NCI-H526 (cell line): ENCODE measurements at regions not wholly inside any gene's neighbourhood (a gene's known extent, or its start where the extent isn't known, plus 50 kb on each side); places are given as distances from the start of the nearest gene placed in this dataset.
A peak's percentile ranks its signal among the peaks of the same experiment; 100 is the strongest.

Experiments
- DNase-seq, 2 experiments: peaks; one replicate each; lab custom pipeline; 2025; lab: John Stamatoyannopoulos, UW

DNA sequence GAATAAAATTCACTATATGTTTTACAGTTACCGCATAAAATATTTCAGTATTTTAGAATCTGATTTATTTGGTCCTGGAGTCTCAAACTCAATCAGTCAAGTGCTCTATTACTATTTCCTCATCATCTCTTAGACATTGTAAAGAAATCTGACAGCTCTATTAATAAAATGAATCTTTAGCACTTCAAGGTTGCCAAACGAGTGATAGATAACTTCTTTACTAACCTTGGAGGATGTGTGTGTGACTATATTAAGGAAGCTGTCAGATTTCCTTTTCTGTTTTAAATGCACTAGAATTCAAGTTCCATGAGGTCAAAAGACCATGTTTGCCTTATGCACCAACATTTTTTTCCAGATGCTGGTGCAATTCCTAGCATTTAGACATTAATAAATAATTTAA is 389.8 kb upstream of the AZI2 start:
- no peak for DNase-seq

GRCh38 chr3:28739647-28740046 is 391.0 kb upstream of the AZI2 start:
- no peak for DNase-seq

- DNase-seq: no peak
Measured at GRCh38 chr3:28743271-28743670, 394.6 kb upstream of the AZI2 start.

DNA sequence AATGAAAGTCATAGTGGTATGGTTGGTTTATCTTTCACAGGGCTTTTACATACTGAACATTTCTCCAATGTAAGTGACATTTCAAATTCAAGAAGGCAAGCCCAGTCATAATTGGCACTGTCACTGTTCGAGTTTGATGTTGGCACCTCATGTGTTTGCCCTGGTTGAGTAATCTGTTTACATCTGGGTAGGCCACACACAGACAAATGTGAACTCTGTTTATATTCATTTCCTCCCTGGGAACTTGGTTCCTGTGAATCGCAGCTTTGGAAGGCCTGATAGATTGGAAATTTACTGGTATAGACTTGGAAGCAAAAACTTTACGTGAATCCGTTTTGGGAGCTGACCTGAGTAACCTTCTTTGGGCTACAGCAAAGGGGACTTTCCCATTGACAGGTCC is 395.2 kb upstream of the AZI2 start:
- no peak for DNase-seq

DNA sequence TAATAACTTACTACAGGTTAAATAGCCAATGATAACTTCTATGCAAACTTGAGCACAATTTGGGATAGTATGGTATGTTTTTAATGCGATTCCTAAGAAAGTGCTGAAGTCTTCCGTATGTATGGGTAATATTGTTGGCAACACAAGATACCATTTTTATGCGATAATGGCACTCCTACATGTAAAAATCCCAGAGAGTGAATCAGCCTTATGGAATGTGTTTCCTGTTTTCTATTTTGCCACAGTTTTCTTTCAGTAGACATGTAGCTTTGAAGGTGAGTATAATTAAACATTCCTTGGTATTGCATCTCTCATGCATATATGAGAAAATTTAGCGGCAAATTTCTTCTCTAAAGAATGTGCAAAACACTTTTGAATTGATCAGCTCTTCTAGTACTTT is 396.8 kb upstream of the AZI2 start:
- DNase-seq: no peak

DNA sequence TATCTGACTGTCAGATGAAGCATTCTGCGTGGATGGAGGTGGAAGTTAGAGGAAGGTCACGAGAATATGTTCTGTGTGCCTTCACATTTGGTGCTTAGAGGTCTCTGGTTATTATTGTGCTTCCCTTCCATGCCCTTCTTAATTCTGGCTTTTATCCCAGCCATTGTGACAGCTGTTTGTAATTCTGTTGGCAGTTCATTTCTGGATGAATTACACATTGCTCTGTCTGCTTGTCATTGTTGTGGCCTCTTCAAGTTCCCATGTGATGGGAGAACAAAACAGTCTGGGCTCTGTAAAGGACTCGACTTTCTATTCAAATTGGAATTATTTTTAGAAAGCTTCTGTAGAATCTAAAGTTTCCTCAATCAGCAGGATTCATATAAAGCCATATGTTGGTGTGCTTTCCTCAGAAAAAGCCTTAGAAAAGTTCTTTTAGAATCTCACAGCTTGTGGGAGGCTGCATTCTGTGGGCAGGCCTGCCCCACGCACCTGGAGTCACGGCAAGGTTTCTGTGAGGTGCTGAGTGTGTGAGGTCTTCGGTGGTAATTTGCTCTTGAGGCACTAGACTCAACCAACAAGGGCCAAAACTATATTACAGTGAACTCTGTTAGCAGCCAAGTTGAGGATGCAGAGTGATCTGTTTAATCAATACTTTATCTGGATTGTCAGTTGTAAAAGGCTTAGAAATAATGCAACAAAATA is 397.4 kb upstream of the AZI2 start:
- no peak for DNase-seq

DNA sequence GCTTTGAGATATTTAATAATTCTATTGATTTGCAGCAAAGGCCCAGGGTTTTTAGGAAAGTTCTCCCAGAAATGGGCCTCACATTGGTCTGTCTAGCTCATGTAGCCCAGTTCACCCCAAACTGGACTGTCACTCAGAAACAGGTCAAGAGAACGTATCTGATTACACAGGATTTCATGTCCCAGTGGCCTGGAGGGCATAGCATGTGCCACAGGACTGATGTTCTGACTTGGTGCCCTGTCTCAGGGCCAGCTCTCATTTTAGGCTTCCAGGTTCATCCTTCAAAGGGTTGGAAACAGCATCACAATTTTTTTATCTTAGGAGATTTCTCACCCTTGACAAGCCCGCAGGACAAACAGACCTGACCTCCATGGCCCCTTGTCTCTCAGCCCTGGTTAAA is 398.4 kb upstream of the AZI2 start:
- DNase-seq: no peak

DNA sequence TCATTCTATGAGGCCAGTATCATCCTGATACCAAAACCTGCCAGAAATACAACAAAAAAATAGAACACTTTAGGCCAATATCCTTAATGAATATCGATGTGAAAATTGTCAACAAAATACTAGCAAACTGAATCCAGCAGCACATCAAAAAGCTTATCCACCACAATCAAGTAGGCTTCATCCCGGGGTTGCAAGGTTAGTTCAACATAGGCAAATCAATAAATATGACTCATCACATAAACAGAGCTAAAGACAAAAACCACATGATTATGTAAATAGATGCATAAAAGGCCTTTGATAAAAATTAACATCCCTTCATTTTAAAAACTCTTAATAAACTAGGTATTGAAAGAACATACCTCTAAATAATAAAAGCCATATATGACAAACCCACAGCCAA is 403.2 kb upstream of the AZI2 start:
- no peak for DNase-seq

GRCh38 chr3:28752290-28752689 is 403.7 kb upstream of the AZI2 start:
- DNase-seq: no peak

DNA sequence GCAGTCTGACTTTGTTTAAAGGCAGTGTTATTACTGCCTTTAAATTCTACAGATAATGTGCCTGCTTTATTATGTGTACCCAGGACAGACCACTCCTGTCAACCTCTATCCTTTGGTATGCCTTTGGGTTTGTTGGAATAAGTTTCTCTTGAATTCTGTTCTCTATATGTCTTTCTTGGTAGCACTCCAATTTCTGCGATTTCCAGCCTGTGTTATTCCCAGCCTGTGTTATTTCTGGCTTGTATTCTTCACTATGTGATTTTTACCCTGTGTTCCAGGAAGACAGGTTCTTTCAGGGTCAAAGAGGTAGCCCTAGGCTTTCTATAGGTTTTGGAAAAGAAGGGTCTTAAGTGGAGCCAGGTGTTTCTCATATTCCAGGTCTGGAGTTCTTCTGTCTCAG is 407.4 kb upstream of the AZI2 start:
- no peak for DNase-seq

- DNase-seq: no peak
Measured at GRCh38 chr3:28758115-28758514, 409.5 kb upstream of the AZI2 start.

- no peak for DNase-seq
Measured at GRCh38 chr3:28761375-28761774, 412.8 kb upstream of the AZI2 start.

GRCh38 chr3:28765194-28765593 is 416.6 kb upstream of the AZI2 start:
- no peak for DNase-seq

DNA sequence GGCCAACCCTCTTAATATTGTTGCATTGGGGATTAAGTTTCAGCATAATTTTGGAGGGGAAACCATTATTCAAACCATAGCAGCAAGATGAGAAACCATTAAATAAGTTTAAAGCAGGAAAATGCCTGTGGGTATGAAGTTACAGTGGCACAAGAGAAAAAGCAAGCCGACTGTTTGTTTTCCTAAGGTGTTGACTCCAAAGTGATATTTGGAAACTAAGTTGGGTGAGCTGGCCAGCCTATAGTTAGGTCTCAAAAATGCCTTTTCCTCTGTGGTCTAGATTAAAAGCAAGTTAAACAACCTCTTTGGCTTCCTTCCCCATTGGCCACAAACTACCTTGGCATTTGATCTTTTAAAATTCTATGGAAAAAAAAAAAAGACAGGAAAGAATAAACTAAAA is 419.8 kb upstream of the AZI2 start:
- no peak for DNase-seq

DNA sequence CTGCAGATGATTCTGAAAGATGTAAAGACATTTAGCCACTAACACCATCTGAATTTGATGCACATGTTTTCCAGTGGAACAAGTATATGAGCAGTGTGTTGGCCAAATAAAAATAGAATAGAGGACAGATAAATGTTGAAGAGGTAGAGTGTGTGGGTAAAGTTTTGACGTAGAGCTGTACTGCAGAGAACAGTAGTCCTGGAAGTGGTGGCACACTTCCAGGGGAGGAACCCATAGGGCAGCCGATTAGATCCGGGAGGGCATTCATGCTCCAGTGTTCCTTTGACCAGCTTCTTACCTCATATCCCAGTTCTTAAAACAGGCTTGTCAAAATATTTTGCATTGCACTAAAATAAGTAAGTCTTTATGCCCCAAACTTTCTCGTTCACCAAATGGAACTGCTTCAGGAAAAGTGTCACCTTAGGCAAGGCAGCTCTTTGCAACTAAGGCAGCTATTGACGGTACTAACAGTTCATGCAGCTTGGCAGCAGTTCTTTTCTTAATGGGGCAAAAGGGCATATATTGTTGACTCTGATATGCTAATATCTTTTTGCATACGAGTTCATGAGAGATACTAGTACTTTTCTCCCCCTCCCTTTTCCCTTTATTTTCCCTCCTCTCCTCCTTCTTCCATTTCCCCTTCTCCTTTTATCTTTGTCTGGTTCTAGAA is 429.3 kb upstream of the AZI2 start:
- no peak for DNase-seq

DNA sequence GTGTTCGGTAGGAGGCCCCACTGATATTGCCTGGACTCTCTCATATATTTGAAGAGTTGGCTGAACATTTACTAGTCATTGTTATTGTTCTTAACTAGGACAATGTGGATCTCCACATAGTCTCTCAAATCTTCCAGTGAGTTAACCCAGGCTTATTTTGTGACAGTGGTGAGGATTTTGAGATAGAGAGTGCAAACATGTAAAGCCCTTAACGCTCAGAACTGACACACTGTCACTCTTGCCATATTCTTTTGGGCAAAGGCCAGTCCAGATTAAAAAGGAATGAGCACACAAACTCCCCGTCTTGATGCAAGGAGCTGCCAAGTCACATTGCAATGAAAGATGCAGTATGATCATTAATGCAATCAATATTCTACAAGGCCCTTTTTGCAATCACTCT is 431.9 kb upstream of the AZI2 start:
- no peak for DNase-seq

- DNase-seq: no peak
Measured at GRCh38 chr3:28781053-28781452, 432.4 kb upstream of the AZI2 start.

GRCh38 chr3:28786446-28786845 is 437.8 kb upstream of the AZI2 start:
- no peak for DNase-seq

GRCh38 chr3:28788571-28788970 is 439.9 kb upstream of the AZI2 start:
- no peak for DNase-seq

- no peak for DNase-seq
Measured at GRCh38 chr3:28791713-28792255, 443.2 kb upstream of the AZI2 start.

DNA sequence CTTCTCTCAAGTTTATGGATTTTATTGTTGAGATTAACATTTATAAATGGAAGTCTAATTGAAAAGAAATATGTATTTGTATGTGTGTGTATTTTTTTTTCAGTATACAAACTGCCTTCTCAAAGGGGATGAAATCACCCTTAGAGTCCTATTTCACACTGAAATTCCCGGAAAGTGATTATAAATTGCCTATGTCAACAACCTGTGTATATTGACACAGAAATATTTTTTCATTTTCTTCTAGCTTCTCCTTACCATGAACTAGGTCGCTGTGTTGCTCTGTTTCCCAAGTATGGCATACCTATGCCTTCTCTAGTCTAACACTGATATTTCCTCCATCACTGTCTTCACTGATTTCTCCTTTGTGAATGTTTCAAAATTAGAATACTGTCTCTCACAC is 444.0 kb upstream of the AZI2 start:
- no peak for DNase-seq

GRCh38 chr3:28799084-28799483 is 450.5 kb upstream of the AZI2 start:
- peak in 1 of 2 experiments; percentile 36 for DNase-seq

DNA sequence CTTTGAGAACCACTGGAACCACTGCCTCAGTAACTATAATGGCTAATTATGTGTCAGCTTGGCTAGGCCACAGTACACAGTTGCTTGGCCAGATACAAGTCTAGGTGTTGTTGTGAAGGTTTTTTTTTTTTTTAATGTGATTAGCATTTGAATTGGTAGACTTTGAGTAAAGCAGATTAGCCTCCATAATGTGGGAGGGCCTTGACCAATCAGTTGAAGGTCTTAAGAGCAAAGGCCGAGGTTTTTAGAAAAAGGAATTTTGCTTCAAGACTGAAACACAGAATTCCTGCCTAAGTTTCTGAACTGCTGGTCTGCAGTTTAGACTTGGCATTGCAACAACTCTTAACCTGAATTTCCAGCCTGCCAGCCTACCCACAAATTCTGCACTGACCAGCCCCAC is 451.6 kb upstream of the AZI2 start:
- DNase-seq: no peak

GRCh38 chr3:28808068-28808467 is 459.4 kb upstream of the AZI2 start:
- peak in 1 of 2 experiments; percentile 5 for DNase-seq
